IPS DF 4.7 (cell line): ENCODE measurements at regions not wholly inside any gene's neighbourhood (a gene's known extent, or its start where the extent isn't known, plus 50 kb on each side); places are given as distances from the start of the nearest gene placed in this dataset.

ENCODE experiments used
- DNase-seq: peaks from one replicate; pipeline ENCODE4 v3.0.0-alpha.2; 2013; ENCODE audit warnings: low spot score; ENCODE audit errors: extremely low read depth

DNA sequence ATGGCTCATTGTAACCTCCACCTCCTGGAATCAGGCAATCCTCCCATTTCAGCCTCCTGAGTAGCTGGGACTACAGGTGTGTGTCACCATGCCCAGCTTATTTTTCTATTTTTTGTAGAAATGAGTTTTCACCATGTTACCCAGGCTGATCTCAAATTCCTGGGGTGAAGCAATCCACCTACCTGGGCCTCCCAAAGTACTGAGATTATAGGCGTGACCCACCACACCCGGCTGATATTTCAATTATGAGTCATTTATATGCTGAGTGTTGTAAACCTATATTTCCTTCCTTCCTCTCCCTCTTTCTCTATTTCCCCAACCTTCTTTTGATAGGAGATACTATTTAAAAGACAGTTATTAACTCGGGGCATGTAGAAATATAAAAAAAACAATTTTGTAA, 469.6 kb upstream of the ID2 start:
- DNase-seq: no peak

DNA sequence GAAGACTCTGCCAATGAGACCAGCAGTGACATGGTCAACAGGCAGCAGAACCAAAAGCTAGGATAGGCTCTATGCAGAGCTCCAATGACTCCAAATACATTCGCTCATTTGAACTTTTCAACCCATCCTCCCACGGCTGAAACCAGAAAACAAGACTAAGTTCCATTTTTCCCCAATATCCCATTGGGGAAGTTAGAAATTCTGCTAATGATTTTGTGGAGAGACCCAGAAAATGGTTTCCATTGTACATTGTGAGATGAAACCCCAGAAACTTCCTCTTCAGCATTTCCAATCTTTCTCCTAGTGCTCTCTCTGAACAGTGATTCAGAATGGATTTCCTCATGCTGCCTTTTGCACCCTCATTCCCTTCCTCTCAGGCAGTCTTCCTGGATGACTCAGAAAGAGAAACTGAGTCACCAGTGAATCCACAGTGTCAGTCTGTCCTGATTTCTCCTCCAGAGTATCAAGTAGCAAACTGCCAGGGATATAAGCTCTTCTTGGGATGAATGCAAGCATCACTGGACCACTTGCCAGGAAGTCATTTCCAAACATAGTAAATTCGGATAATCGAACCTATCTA, 467.7 kb upstream of the ID2 start:
- no peak for DNase-seq

DNA sequence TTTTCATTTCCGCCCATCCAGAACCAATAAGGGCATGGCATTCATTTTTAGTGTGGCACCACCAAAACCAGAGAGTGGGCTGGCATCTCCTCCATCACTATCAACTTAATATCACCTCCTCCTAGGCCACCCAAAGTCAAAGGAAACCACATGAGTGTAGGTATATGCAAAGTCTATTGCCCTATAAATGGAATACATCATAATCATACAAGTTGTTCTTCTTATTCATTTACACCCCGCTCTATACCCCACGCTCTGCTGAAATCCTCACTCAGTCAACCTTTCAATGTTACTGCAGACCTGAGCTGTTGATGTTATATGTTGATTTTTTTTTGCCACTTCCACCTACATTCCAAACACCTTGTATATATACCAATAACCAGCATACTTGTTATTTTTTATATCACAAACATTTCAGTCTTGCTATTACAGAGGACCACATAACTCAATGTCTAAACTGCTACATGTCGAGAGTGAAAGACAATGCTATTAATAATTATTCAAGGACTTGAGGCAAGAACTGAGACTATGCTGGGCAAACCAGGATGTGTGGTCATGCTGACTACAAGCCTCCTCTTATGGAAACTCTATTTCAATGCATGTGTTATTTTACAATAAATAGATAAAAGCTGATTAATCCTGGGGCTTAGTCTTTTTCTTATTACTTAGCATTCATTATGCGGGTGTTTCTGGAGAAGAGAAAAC, 466.5 kb upstream of the ID2 start:
- no peak for DNase-seq

DNA sequence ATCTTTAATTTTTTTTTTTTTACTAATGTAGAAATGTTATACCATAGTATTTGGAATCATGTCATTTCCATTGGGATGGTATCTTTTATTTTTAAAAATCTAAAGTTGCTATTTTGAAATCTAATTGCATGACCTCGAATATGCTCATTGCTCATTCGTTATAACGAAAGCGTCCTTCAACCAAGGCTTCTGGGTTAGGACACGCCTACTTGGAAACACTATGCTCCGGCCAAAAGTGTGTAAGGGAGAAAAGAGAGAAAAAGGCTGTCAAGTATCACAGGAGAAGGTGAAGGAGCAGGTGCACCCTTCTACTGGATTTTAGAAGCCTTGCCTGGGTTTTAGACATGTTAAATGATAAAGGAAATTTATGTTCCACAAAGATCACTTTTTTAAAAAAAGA, 465.9 kb upstream of the ID2 start:
- DNase-seq: no peak

DNA sequence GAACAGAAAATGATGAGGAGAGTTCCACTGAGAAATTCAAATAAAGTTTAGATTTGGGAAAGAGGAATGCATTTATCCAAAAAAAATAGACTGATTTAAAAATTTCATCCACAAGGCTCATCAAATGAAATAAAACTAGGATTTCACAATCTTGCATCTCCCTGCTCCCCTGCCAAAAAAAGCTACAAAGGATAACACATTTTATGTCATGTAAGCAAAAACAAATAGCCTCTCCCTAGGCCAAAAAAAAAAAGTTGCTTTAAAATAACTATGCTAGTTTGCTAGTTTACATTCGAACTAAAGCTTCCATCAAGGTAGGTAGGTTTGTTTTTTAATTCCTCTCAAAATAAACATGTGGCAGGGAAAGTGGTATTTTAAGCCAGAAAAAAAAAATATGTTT, 465.5 kb upstream of the ID2 start:
- no peak for DNase-seq

DNA sequence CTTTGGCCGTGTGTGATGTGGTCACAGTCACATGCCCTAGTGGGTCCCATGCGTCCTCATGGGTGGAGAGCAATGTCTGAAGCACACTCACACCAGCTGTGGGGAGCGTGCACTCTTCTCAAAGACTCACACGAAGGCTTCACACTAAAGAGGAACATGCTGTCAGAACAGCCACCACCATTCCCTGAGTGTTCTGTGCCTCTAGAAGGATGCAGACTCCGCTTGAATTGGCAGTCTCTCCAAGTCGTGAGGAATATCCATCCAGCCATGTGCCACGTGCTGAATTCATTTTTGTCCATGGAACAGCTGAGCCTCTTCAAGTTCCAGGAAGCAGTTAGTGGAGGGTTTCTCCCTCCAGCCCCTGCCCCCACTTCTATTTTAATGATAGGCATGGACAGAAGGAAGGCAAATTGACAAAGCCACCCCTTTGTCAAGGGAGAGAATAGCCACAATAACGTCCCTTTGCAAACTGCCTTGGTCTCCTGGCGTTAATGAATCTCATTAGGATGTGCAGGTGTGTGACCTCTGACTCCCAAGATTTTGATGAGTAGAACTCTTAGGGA, 464.3 kb upstream of the ID2 start:
- no peak for DNase-seq

DNA sequence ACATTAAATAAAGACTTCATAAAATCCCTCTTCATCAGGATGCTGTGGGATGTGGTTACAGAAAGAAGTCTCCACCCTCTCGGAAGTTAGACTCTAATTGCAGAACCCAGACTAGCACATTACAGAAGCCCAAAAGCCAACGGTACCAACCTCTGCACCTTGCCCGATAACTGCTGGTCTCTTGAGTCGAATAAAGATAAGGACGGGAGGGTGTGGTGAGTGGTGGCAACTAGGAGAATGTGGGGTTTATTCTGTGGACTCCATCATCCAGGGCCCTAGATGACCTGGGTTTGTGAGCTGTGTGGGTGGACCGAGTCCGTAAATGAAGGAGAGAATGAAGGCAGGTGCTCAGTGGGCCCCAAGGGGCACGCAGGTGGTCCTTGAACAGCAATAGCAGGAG, 462.8 kb upstream of the ID2 start:
- DNase-seq: no peak

DNA sequence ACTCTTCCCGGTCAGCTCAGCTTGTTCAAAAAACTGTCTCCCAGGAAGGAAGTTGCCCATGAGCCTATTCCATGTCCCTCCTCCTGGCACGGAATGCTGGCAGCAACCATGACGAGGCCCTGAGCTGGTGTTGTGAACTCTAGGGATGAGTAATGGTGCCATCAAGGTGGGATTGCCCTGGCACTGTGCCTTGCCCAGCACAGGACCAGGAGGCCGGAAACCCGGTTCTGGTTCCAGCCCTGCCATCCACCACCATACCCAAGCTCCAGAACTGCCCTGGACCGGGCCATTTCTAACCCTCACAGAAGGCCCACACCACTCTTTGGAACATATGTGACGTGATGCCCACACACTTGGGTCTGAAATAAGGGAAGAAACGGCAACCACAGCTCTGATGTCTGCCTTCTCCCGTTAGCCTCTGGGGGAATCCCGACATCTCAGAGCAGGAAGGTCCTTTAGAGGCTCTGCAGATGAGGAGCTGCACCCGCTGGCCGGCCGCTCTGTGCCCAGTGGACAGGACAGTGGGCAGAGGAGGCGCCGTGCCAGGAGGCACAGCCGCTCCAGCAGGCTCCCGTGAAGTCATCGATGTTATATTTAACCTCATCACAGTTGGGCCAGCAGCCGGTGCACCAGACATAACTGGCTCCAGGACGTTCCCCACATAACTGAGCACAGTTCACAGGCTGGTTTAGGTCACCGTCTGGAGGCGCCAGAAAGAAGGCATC, 462.1 kb upstream of the ID2 start:
- no peak for DNase-seq

DNA sequence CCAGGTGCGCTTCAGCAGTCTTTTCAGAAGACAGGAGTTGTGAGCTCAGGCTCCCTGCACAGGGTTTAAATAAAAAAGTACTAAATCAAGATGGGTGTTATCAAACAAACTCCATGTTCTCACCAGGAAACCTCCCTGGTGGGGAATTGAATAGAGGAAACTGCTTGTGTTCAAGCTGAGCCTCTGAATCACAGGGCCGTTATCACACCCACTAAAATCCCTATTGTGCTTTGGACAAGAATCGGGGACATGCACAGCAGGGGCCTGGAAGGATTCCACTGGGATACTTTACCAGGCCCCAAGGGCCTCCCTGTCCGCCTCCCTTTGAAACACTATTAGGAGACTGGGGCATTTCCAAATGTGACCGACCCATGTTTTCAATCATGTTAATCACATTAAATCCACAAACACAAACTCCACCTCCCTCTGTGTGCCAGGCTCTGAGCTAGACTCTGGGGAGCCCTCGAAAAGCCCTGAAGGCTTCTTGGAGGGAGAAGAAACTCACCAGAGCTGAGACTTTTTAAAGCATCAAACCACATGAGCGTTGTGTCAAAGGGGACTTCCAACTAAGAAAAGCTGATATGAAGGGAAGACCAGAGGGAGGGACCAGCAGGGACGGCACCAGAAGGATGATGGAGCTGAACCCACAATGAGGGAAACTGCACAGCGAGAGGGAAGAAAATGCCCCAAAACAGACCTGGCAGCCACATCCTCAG, 458.7 kb upstream of the ID2 start:
- no peak for DNase-seq

DNA sequence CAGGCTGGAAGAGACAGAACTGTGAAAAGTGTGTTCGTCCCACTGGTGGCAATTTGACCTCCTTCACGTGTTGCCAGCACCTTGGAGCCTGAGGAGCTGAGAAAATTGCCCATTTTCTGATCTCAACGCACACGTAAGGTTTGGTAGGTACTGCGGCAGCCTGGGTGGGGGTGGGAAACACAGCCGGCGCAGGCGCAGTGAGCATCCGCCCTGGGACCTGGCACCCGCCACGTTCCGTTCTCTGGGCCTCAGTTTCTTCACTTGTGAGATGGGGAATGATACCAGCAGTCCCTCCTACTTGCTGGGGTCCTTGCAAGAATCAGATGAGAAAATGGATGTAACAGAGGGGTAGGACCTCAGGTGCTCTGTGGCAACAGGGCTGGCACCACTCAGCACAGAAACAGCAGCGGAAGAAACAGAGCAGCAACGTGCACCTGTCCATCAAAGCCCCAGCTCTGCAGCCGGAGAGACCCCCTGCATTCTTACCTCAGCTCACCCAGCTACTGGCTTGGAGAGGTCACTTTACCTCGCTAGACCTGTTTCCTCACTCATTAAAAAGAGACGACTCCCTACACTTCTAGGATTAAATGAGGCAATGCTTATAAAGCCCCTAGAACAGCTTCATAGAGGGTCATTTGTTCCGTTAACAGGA, 458.0 kb upstream of the ID2 start:
- DNase-seq: no peak

DNA sequence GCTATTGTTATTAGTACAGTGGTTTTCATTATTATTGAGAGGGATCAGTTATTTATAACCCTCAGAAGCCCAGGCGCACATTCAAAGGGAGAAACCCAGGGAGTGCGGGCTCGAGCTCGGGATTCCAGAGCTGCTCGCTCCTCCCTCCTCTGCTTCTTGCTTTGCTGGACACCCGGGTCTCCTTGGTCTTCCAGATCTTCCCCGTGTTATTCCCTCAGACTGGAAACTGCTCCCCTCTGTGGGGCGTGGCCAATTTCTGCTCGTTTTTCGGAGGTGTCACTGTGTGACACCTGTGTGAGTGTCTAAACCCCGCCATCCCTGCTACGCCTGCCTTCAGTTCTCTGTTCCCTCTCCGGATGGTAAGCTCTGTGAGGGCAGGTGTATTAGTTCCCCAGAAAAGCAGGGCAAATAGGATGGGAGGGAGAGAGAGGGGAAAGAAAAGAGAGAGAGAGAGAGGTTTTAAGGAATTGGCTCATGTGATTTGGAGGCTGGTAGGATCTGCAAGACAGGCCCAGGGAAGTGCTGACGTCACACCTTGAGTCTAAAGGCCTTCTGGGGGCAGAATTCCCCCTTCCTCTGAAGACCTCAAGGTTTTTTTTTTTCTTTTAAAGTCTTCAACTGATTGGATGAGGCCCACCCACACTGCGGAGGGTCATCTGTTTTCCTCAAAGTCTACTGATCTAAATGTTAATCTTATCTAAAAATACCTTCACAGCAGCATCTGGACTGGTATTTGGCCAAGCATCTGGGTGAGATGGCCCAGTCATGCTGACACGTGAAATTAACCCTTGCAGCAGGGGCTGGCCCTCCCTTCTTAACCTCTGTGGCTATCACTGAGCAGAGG, 457.3 kb upstream of the ID2 start:
- DNase-seq: no peak

DNA sequence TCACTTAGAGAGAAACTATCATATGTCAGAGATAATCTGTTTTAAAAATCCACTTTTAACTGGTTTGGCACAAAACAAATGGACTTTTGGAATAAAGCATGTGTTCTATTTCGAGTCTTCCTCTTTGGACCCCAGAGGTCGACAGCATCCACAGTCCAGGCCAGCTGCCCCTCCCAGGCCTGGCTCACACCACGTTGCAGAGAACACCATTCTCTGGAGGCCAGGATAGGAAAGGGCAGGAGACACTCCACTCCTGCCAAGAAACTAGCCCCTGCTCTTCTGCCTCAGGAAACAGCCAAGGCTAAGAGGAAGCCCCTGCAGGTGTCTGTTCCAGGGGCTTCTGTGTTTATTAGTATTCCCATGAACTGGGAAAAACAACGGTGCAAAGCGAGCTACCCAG, 456.6 kb upstream of the ID2 start:
- DNase-seq: no peak

DNA sequence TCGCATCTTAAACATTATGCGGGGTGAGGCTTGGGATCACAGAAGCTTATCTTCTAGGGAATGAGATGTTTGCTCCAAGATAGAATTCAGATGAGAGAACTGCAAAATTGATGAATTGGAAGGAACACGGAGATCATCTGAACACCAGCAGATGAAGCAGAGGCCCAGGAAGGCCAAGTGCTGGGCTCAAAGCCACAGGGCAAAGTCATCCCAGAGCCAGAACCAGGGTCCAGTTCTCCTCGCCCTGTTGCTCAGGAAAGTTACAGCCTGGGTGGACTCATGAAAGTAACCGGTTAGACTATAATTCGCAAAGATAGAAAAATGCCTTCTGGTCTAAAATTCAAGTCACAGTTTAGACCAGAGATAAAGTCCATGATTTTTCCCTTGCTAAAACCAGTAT, 456.1 kb upstream of the ID2 start:
- DNase-seq: no peak

DNA sequence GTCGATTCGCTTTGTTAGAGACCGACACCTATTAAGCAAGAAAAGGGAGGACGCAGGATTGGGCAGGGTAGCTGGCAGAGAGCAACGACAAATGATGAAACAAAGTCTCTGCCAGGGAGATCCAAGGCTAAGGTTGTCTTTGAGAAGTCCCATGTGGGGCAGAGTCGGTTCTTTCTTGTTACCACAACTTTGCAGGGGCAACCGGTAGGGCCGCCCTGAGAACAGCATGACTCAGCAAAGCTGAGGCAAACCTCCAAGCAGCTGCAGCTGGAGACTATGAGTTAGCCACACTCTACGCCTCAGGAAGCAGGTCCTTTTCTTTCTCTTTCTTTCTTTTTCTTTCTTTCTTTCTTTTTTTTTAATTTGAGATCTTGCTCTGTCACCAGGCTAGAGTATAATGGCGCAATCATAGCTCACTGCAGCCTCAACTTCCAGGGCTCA, 452.3 kb upstream of the ID2 start:
- no peak for DNase-seq

DNA sequence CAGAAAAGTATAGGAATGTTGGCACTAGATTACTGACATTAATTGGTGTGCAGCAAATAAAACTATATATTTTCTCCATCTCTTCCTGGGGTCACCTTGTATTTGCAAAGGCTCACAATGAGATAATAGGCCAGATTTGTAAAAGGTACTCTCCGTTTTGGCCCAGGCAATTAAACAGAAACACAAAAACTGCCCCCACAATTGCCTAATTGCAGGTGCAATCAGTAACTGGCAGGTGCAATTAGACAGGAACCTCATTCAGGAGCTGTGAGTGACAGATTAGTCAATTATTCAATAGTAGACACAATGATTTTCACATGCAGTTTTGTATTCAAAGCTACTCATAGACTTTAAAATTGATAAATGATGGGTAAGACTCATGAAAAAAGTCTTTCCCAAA, 451.4 kb upstream of the ID2 start:
- DNase-seq: no peak

DNA sequence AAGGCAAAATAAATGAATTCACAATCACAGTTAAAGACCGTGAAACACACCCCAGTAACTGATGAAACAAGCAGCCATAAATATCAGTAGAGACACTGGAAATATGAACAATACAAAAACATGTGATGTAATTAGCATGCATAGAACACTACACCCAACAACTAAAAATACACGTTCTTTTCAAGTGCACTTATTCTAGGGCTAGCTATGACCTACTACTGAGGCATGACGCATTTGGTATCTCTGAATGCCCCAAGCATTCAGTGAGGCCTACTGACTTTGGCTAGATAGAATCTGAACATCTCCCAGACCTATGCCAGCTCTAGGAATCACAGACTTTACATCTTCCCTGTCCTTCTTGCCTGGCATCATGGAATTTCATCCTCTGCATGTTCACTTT, 450.0 kb upstream of the ID2 start:
- DNase-seq: no peak

DNA sequence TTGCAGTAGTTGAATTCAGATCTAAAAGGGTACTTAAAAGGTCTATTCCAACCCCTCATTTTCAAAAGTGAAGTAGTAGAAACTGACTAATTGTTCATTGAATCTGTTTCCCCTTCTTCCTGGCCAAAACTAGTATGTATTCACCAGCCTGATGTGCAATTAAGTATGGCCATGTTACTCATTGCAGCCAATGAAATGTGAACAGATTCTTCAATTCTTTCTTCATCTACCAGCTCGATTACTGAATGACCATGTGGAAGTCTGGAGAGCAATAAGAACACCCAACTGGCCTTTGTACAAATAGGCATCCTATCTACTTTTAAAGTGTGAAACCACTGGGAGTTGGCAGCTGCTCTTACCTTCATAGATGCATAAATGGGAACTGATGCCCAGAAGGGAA, 449.0 kb upstream of the ID2 start:
- no peak for DNase-seq

DNA sequence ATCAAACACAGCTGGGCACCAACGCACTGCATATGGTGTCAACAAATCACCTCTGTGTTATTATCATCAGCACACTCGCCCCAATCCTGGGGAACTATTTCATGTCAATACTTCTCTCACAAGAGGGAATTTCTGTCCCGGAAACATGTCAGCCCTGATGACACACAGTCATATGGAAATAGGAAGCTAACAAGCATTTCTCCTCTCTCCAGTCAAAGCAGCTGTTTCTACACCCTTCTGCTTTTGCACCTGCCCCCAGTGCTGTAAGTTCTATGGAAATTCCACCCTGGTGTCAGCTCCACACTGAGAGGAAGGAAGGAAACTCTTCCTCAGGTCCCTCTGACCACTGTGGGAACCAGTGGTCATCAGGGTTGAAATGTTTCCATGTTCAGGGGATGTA, 447.6 kb upstream of the ID2 start:
- DNase-seq: no peak

DNA sequence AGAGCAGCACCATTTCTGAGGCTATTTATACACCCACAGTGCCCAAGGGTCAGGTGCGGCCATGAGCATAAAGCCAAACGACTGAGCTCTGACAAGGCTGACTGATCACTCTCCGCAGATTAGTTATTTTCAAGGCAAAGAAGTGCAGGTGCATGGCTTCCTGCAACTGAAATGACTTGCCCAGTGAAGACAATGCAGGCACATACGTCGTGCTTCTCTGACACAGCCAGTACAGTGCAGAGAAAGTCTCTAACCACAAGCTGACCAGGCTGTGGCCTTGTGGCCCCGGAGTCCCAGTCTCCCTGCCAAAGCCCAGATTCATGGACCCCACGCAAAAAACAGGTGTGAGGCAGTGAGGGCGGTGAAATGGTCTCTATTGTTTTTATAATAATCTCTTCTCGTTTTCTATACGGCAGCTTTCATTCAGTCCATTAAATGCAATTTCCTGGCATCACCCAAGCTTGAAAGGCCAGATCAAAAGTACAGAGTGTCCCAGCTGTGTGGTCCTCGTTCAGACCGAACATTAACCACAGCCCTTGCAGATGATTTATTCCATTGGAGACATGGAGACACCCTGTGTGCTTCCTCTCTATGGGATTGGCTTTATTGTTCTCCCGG, 447.0 kb upstream of the ID2 start:
- DNase-seq: no peak

DNA sequence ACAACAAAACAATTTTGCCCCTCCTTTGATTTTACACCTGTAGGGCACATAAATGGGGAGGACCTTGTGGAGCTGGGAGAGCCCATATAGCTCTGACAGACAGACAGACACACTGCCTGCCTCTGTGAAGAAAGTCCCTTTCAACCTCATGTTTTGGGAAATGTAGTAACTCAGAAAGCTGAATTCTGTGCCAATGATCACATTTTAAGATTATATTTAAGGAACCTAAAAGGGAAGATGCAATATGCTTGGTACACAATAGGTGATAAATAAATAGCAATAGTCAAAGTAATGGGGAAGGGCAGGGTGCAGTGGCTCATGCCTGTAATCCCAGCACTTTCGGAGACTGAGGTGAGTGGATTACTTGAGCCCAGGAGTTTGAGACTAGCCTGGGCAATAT, 446.4 kb upstream of the ID2 start:
- DNase-seq: no peak
